ENCODE measurements at regions not wholly inside any gene's neighbourhood (a gene's known extent, or its start where the extent isn't known, plus 50 kb on each side); places are given as distances from the start of the nearest gene placed in this dataset.

GRCh38 chr10:109219935-109220605 lies 703.2 kb downstream of the XPNPEP1 start:
- no peak overlapping the region for H3K4me2 ChIP-seq (replicated peaks; ENCODE audit: low read depth, low read length, poor library complexity, severe bottlenecking)
- no peak overlapping the region for H3K9ac ChIP-seq (ENCODE audit: low read length)
- H3K4me1 Mint-ChIP-seq = no peaks in the 10 kb centered on the region
- H3K27me3 ChIP-seq (replicated peaks in 1 of 4; ENCODE audit: control extremely low read depth in 1 of 4, control insufficient read depth in 3 of 4, insufficient read depth in 4 of 4, low read length in 3 of 4) = no peaks in the 10 kb centered on the region
- ChIA-PET CTCF (no interaction called here), POLR2A (no interaction called here)
- H3K4me3 ChIP-seq (ENCODE audit: control extremely low read depth in 1 of 5, extremely low read depth in 1 of 5, insufficient read depth in 1 of 5, low read depth in 2 of 5, low read length in 4 of 5) = no peak overlapping the region
- peaks cover 3% of the 10 kb centered on the region for H3K9me3 Mint-ChIP-seq (ENCODE audit: insufficient read depth)
- intact Hi-C loops (cut with micrococcal nuclease) = no loop called here
- H3K36me3 ChIP-seq (replicated peaks in 1 of 2; ENCODE audit: control extremely low read depth in 1 of 2, control insufficient read depth in 1 of 2, extremely low read depth in 1 of 2, insufficient read depth in 2 of 2, low read length in 1 of 2) = no peaks in the 10 kb centered on the region
- H3K27ac Mint-ChIP-seq = no peak overlapping the region
- WGBS (ENCODE audit: insufficient coverage) = no CpG with 5 or more reads among the region's 2 CpGs
- H2AFZ ChIP-seq (ENCODE audit: insufficient read depth, low read depth, low read length, poor library complexity, severe bottlenecking) = no peak overlapping the region
- TF ChIP-seq CTCF (IDR thresholded peaks at IDR 0.05) = no peak
- no peak for TF ChIP-seq EZH2 (IDR thresholded peaks at IDR 0.05; ENCODE audit: borderline replicate concordance, insufficient read depth, low read depth, low read length, poor library complexity, severe bottlenecking)
- no peak overlapping the region for H3K4me3 Mint-ChIP-seq
- no peak for ATAC-seq (ENCODE audit: low read depth)
- H3K79me2 ChIP-seq (ENCODE audit: control insufficient read depth, insufficient read depth, low read length) = no peaks in the 10 kb centered on the region
- no peaks in the 10 kb centered on the region for H3K4me1 ChIP-seq (ENCODE audit: control insufficient read depth in 2 of 2, insufficient read depth in 2 of 2, low read length in 2 of 2)
- no peaks in the 10 kb centered on the region for H3K27me3 Mint-ChIP-seq
- H3K27ac ChIP-seq (ENCODE audit: low read length in 2 of 2) = no peak overlapping the region
- no peaks in the 10 kb centered on the region for H4K20me1 ChIP-seq (ENCODE audit: control insufficient read depth, insufficient read depth, low read length, poor library complexity, severe bottlenecking)
- peaks cover 0 to 4% (median 0%) of the 10 kb centered on the region in 3 donors for H3K9me3 ChIP-seq (ENCODE audit: control extremely low read depth in 1 of 3, control insufficient read depth in 2 of 3, insufficient read depth in 1 of 3, low read length in 2 of 3)
- no peak for DNase-seq

DNA sequence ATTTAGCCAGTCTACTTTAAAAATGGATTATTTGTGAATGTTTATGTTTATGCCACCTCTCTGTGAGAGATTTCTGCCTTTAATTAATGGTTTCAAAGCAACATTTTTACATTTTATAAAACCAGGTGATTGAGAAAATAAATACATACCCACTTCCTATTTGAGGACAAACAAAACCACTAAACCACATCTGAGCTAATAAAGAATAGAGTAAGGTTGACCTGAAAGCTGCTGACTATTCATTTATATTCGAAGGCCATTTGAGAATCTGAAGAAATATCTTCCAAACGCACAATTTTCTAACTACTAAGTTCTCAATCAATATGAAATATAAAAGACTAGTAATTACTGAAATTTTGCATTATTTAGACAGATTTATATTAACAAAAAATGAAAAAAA lies 705.1 kb downstream of the XPNPEP1 start:
- Histone ChIP-seq H3K4me3 (ENCODE audit: control extremely low read depth in 1 of 5, extremely low read depth in 1 of 5, insufficient read depth in 1 of 5, low read depth in 2 of 5, low read length in 4 of 5) (no peak overlapping the region), H3K36me3 (replicated peaks in 1 of 2; ENCODE audit: control extremely low read depth in 1 of 2, control insufficient read depth in 1 of 2, extremely low read depth in 1 of 2, insufficient read depth in 2 of 2, low read length in 1 of 2) (no peaks in the 10 kb centered on the region), H3K4me1 (ENCODE audit: control insufficient read depth in 2 of 2, insufficient read depth in 2 of 2, low read length in 2 of 2) (no peaks in the 10 kb centered on the region), H3K27ac (ENCODE audit: low read length in 2 of 2) (no peak overlapping the region), H2AFZ (ENCODE audit: insufficient read depth, low read depth, low read length, poor library complexity, severe bottlenecking) (no peak overlapping the region), H3K27me3 (replicated peaks in 1 of 4; ENCODE audit: control extremely low read depth in 1 of 4, control insufficient read depth in 3 of 4, insufficient read depth in 4 of 4, low read length in 3 of 4) (no peaks in the 10 kb centered on the region), H3K9me3 (ENCODE audit: control extremely low read depth in 1 of 3, control insufficient read depth in 2 of 3, insufficient read depth in 1 of 3, low read length in 2 of 3) (no peaks in the 10 kb centered on the region), H3K9ac (ENCODE audit: low read length) (no peak overlapping the region), H4K20me1 (ENCODE audit: control insufficient read depth, insufficient read depth, low read length, poor library complexity, severe bottlenecking) (no peaks in the 10 kb centered on the region), H3K79me2 (ENCODE audit: control insufficient read depth, insufficient read depth, low read length) (no peaks in the 10 kb centered on the region), H3K4me2 (replicated peaks; ENCODE audit: low read depth, low read length, poor library complexity, severe bottlenecking) (no peak overlapping the region)
- TF ChIP-seq CTCF (IDR thresholded peaks at IDR 0.05) (no peak), EZH2 (IDR thresholded peaks at IDR 0.05; ENCODE audit: borderline replicate concordance, insufficient read depth, low read depth, low read length, poor library complexity, severe bottlenecking) (no peak)
- ATAC-seq (ENCODE audit: low read depth) (no peak), DNase-seq (no peak)
- ChIA-PET POLR2A (no interaction called here), CTCF (no interaction called here)
- Mint-ChIP-seq H3K4me3 (no peak overlapping the region), H3K4me1 (no peaks in the 10 kb centered on the region), H3K27me3 (no peaks in the 10 kb centered on the region), H3K9me3 (ENCODE audit: insufficient read depth) (peaks cover 3% of the 10 kb centered on the region), H3K27ac (no peak overlapping the region)
- intact Hi-C loops (cut with micrococcal nuclease) = no loop called here
- WGBS (ENCODE audit: insufficient coverage) = no CpG with 5 or more reads among the region's 2 CpGs

All from B cell (primary cell).